ENCODE measurements at regions not wholly inside any gene's neighbourhood (a gene's known extent, or its start where the extent isn't known, plus 50 kb on each side); places are given as distances from the start of the nearest gene placed in this dataset.

DNA sequence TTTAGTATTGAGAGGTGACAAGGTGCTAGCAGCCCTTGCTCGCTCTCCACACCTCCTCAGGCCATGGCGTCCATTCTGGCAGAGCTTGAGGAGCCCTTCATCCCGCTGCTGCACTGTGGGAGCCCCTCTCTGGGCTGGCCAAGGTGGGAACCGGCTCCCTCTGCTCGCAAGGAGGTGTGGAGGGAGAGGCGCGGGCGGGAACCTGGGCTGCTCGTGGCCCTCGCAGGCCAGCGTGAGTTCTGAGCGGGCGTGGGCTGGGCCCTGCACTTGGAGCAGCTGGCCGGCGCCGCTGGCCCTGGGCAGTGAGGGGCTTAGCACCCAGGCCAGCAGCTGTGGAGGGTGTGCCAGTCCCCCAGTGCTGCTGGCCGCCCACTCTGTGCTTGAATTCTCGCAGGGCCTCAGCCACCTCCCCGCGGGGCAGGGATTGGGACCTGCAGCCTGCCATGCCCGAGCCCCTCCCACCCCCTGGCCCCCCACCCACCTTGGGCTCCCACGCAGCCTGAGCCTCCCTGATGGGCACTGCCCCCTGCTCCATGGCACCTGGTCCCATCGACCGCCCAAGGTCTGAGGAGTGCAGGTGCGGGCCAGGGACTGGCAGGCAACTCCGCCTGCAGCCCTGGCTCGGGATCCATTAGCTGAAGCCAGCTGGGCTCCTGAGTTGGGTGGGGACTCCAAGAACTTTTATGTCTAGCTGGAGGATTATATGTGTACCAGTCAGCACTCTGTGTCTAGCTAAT, 785.2 kb downstream of the DIPK2A start:
- ATAC-seq (no peak), DNase-seq (no peak)
- no peak overlapping the region for H3K27ac Mint-ChIP-seq
- no peaks in the 10 kb centered on the region for H3K27me3 Mint-ChIP-seq
- POLR2A ChIA-PET = no interaction called here
- no peaks in the 10 kb centered on the region for H3K4me1 Mint-ChIP-seq
- H3K4me3 Mint-ChIP-seq = no peak overlapping the region
- peaks cover 0 to 14% (median 0%) of the 10 kb centered on the region in 9 donors for H3K9me3 Mint-ChIP-seq
- H3K36me3 Mint-ChIP-seq = no peaks in the 10 kb centered on the region

DNA sequence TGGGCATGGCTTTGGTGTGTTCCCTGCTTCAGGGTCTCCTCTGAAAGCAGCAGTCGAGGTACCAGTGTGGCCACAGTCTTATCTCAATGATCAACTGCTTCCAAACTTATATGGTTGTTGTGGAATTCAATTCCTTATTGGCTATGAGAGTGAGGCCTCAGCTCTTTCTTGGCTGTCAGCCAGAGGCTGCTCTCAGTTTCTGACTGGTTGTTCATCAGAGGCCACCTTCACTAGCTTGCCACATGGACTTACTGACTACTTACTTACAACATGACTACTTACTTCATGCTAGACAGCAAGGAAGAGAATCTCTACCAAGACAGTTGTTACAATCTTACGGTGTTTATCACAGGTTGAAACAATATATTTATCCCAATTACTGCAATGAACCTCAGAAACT, 789.2 kb downstream of the DIPK2A start:
- no peak overlapping the region for H3K27ac Mint-ChIP-seq
- DNase-seq (no peak), ATAC-seq (no peak)
- no peaks in the 10 kb centered on the region for H3K4me1 Mint-ChIP-seq
- POLR2A ChIA-PET = no interaction called here
- peaks cover 0 to 3% (median 0%) of the 10 kb centered on the region in 9 donors for H3K9me3 Mint-ChIP-seq
- no peaks in the 10 kb centered on the region for H3K36me3 Mint-ChIP-seq
- H3K27me3 Mint-ChIP-seq = peaks cover 0 to 2% (median 0%) of the 10 kb centered on the region in 5 donors
- no peak overlapping the region for H3K4me3 Mint-ChIP-seq

DNA sequence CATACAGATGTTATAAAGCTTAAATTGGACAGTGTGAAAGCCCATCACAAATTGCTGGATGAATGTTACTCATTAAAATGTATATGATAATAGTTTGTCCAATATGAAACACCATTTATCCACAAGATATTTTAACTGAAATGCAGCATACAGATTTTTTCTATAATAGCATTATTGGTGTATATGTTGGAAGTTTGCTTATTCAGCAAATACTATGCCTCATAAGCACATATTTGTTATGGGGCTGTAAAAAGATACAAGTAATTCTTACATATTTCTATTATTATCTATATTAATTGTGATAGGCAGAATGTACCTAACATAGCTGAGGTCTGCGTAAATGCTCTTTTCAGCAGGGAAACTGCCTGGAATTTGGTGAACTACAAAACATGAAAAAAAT, 790.5 kb downstream of the DIPK2A start:
- DNase-seq (no peak), ATAC-seq (no peak)
- Mint-ChIP-seq H3K9me3 (peaks cover 0 to 3% (median 0%) of the 10 kb centered on the region in 9 donors), H3K4me1 (no peaks in the 10 kb centered on the region), H3K27me3 (peaks cover 0 to 2% (median 0%) of the 10 kb centered on the region in 5 donors), H3K27ac (no peak overlapping the region), H3K4me3 (no peak overlapping the region), H3K36me3 (no peaks in the 10 kb centered on the region)
- POLR2A ChIA-PET = no interaction called here

DNA sequence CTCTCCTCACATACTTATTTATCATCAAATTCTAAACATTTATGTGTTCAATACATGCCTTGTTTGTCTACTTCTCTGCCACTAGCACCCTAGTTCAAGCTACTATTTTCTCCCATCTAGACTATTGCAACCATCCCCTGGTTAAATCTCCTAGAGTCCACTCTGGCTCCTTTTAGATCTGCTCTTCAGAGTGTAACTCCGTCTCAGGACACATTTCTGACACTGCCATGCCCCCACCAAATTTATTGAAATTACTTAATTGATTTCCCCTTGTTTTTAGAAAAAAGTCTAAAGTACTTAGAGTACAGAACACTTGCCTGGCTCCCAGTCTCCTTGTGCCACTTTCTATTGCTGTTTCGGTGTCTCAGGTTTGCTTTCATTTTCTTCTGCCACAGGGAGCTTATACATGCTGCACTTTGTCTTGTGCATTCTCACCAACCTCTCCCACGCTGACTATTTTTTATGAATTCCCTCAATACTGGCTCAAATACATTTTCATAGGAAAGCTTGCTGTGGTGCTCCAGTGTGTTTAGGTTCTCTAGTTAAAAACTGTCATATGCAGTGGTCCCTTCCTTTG, 792.3 kb downstream of the DIPK2A start:
- H3K27ac Mint-ChIP-seq = no peak overlapping the region
- ATAC-seq = no peak
- no peaks in the 10 kb centered on the region for H3K36me3 Mint-ChIP-seq
- H3K9me3 Mint-ChIP-seq = peaks cover 0 to 2% (median 0%) of the 10 kb centered on the region in 9 donors
- H3K27me3 Mint-ChIP-seq = peaks cover 0 to 2% (median 0%) of the 10 kb centered on the region in 5 donors
- no peak overlapping the region for H3K4me3 Mint-ChIP-seq
- POLR2A ChIA-PET = no interaction called here
- no peak for DNase-seq
- no peaks in the 10 kb centered on the region for H3K4me1 Mint-ChIP-seq

DNA sequence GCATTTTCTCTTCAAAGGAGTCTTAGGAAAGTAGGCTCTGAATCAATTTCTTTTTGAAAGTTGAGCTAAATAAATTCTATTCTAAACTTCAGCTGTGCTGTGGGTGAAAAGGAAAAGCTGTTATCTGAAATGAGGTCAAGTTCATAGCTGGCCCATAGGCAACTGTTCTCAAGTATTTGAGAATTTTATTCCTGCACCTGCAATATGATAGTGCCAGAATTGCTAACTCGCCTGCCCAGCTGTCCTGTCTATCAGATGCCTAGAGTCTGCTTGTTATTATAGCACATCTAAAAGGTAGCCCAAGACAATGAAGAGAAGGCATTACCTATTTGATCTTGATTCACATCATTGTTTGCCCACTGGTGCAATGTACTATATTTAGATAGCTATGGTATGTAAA, 798.7 kb downstream of the DIPK2A start:
- DNase-seq = no peak
- H3K9me3 Mint-ChIP-seq = no peaks in the 10 kb centered on the region
- no peak overlapping the region for H3K4me3 Mint-ChIP-seq
- no peaks in the 10 kb centered on the region for H3K4me1 Mint-ChIP-seq
- POLR2A ChIA-PET = no interaction called here
- ATAC-seq = no peak
- no peaks in the 10 kb centered on the region for H3K27me3 Mint-ChIP-seq
- H3K27ac Mint-ChIP-seq = no peak overlapping the region
- no peaks in the 10 kb centered on the region for H3K36me3 Mint-ChIP-seq

DNA sequence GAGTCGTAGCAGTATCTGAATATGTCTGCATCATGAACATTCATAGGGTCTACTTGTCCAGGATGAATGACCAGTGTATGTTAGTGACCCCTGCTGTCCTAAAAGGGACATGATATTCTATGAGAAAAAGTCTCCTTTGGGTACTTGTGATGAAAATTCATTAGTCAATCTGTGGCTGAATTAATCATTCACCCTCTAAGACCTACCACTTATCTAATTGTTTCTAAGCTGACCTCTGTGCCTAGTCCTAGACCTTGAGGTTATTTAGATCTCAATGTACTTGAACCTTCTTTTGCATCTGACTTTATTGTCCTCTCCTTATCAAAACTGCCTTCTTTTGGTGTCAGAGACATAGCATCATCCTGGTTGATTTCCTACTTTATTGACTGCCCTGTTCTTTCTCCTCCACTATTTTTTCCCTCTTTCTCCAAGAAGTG, 799.3 kb downstream of the DIPK2A start:
- no peaks in the 10 kb centered on the region for H3K27me3 Mint-ChIP-seq
- ATAC-seq (no peak), DNase-seq (no peak)
- H3K4me1 Mint-ChIP-seq = no peaks in the 10 kb centered on the region
- no peak overlapping the region for H3K27ac Mint-ChIP-seq
- POLR2A ChIA-PET = no interaction called here
- H3K9me3 Mint-ChIP-seq = no peaks in the 10 kb centered on the region
- no peak overlapping the region for H3K4me3 Mint-ChIP-seq
- no peaks in the 10 kb centered on the region for H3K36me3 Mint-ChIP-seq

DNA sequence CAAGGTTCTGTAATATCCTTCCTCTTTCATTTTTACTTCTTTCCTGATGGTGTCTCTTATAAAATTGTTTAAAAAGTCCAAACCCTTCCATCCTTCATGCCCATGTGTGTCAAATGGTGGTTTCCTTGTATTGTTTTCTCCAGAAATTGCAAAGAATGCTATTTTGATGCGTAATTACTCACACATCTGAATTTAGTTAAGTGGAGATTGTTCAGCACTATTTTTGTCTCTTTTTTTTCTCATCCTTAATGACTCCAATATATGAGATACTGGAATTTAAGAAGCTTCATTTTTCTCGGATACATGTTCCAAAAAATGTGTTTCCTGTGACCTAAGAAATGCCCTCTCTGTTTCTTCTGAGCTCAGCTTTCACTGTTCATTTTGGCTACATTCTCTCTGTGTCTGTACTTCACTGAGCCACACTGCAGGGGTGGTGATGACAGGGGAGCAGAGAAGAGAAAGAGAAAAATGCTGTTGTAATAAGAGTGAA, 799.8 kb downstream of the DIPK2A start:
- Mint-ChIP-seq H3K27me3 (no peaks in the 10 kb centered on the region), H3K27ac (no peak overlapping the region), H3K36me3 (no peaks in the 10 kb centered on the region), H3K4me3 (no peak overlapping the region), H3K9me3 (no peaks in the 10 kb centered on the region), H3K4me1 (no peaks in the 10 kb centered on the region)
- no peak for DNase-seq
- no peak for ATAC-seq
- POLR2A ChIA-PET = no interaction called here

DNA sequence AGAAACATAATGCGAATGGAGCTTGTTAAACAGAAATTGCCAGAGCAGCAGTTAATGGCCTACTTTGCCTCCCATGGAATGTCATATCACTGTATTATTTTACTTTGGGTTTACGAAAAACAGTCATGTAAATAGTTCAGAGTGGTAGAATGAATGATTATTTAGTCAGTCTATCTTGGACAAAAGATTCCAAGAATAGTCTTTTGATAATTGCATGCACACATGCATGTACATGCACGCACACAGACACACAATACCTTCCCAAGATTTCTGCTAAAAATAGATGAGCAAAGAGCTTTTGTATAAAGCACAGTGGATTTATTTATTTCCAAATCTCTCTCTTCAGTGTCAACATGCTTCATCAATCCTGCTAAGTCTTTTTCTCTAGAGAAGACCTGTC, 800.7 kb downstream of the DIPK2A start:
- ATAC-seq (no peak), DNase-seq (no peak)
- Mint-ChIP-seq H3K27ac (no peak overlapping the region), H3K36me3 (no peaks in the 10 kb centered on the region), H3K4me1 (no peaks in the 10 kb centered on the region), H3K27me3 (no peaks in the 10 kb centered on the region), H3K4me3 (no peak overlapping the region), H3K9me3 (peaks cover 0 to 2% (median 0%) of the 10 kb centered on the region in 9 donors)
- POLR2A ChIA-PET = no interaction called here

DNA sequence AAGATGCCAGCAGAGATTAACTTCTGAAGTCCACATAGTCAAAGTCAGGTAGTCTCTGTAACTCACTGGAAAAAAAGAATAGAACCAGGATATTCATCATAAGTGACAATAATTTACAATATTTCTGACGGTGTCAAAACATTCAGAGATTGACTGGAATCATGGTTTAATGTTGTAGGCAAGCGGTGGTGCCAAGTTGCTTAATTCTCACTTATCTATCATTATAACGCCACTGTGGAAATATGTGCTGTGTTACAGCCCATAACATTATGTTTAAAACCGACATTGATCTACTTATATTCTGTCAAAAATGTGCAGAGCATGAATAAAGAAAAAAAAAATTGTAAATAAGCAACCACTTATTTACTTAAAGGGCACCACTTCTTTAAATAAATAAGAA, 801.7 kb downstream of the DIPK2A start:
- no peaks in the 10 kb centered on the region for H3K27me3 Mint-ChIP-seq
- H3K4me1 Mint-ChIP-seq = no peaks in the 10 kb centered on the region
- no peaks in the 10 kb centered on the region for H3K36me3 Mint-ChIP-seq
- ATAC-seq (no peak), DNase-seq (no peak)
- H3K9me3 Mint-ChIP-seq = peaks cover 0 to 2% (median 0%) of the 10 kb centered on the region in 9 donors
- POLR2A ChIA-PET = no interaction called here
- no peak overlapping the region for H3K27ac Mint-ChIP-seq
- H3K4me3 Mint-ChIP-seq = no peak overlapping the region

DNA sequence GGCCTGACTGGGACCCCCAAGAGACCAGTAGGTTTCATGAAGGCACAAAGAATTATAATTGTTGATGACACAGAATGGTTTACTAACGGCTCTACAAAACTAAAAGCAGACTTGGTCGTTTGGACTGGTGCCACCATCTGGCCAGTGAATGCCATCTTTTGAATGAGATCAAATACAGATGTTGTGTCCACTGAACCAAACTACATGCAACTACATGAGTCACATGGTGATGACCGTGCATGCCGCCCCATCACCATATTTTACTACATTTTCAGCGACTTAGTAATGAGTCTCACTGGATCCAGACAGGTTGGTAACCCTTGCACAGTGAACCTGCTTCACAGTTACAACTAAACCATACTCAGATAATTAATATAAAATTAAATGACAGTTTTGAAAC, 803.3 kb downstream of the DIPK2A start:
- no peak overlapping the region for H3K4me3 Mint-ChIP-seq
- DNase-seq (no peak), ATAC-seq (no peak)
- no peaks in the 10 kb centered on the region for H3K36me3 Mint-ChIP-seq
- POLR2A ChIA-PET = no interaction called here
- no peak overlapping the region for H3K27ac Mint-ChIP-seq
- H3K4me1 Mint-ChIP-seq = no peaks in the 10 kb centered on the region
- H3K9me3 Mint-ChIP-seq = peaks cover 0 to 2% (median 0%) of the 10 kb centered on the region in 9 donors
- H3K27me3 Mint-ChIP-seq = no peaks in the 10 kb centered on the region

DNA sequence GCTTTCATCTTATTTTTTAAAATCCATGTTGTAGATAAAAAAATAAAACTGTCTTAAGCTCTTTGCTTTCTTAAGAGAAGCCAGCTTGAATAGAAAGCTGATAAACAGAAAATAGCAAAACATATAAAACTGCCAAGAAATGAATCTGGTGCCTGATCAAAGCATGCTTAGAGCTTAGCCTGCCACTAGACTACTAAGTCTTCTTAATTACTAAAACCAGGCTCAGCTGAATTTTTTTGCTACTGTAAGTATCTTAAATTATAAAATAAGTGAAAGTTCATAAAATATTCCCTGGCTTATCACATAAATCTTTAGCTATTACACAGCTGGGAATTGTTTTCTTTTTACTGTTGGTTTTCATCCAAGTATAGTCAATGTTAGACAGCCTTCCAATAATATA, 803.9 kb downstream of the DIPK2A start:
- Mint-ChIP-seq H3K4me1 (no peaks in the 10 kb centered on the region), H3K36me3 (no peaks in the 10 kb centered on the region), H3K9me3 (peaks cover 0 to 3% (median 0%) of the 10 kb centered on the region in 9 donors), H3K27me3 (no peaks in the 10 kb centered on the region), H3K27ac (no peak overlapping the region), H3K4me3 (no peak overlapping the region)
- ATAC-seq (no peak), DNase-seq (no peak)
- POLR2A ChIA-PET = no interaction called here

DNA sequence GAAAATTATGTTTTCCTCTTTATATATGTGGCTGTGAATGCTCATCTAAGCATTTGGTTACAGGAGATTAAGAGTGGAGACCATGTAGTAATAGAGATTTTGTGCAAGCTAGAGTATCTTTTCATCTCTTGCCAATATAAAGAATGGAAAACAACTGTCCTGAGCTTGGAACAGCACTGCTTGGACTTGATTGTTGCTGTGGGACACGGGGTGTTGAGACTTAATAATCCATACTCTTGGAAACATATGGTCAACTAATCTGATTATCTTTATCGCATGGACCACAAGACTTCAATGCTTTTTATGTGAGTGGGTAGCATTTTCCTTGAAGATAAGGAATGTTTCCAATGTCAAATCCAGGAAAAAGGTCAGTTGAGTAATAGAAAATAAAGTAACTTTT, 806.3 kb downstream of the DIPK2A start:
- POLR2A ChIA-PET = no interaction called here
- no peak overlapping the region for H3K27ac Mint-ChIP-seq
- H3K27me3 Mint-ChIP-seq = no peaks in the 10 kb centered on the region
- no peak for ATAC-seq
- peaks cover 0 to 3% (median 0%) of the 10 kb centered on the region in 9 donors for H3K9me3 Mint-ChIP-seq
- DNase-seq = no peak
- H3K4me3 Mint-ChIP-seq = no peak overlapping the region
- H3K36me3 Mint-ChIP-seq = no peaks in the 10 kb centered on the region
- H3K4me1 Mint-ChIP-seq = no peaks in the 10 kb centered on the region

DNA sequence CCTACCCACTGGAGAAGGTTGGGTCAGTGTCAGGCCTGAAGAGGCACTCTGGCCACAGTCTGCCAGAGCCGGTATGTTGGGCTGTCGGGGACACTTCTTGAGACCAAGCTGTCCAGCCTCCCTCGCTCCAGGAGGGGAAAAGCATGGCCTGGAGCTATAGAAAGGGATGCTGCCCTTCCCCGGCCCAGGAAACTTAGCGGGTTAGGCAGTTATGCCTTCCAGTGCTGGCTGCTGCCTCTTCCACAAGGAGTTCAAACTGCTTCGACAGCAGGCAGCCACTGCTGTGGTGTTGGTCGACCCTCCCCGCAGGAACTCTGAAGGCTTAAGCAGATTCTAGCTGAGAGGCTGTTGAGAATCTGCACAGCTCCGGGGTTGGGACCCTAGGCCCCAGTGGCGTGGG, 819.4 kb downstream of the DIPK2A start:
- no peak for ATAC-seq

DNA sequence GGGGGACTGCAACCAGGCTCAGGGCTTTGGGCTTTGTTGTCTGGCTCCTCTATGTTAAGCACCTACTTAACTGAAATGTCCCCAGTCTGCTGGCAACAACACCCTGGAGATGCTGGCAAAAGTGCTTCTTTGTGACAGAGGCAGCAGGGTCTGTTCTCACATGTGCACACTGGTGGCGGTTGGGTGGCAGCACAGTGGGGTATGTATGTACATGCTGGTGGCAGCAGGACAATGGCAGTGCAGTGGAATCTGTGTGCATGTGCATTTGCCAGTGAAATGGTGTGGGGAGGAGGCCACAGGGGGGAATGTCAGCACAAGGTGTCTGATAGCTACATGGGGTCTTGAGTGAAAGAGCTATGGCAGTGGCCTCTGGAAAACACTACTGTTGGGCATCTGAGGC, 830.3 kb downstream of the DIPK2A start:
- POLR2A ChIA-PET = no interaction called here
- no peak for ATAC-seq
- no peaks in the 10 kb centered on the region for H3K36me3 Mint-ChIP-seq

More for the DNA sequence above, 819.4 kb downstream of the DIPK2A start:
- DNase-seq = no peak
- Mint-ChIP-seq H3K4me3 (no peak overlapping the region), H3K36me3 (no peaks in the 10 kb centered on the region), H3K27ac (no peak overlapping the region), H3K9me3 (peaks cover 0 to 6% (median 4%) of the 10 kb centered on the region in 9 donors), H3K27me3 (no peaks in the 10 kb centered on the region), H3K4me1 (no peaks in the 10 kb centered on the region)
- POLR2A ChIA-PET = no interaction called here

More for the DNA sequence above, 830.3 kb downstream of the DIPK2A start:
- no peak overlapping the region for H3K4me3 Mint-ChIP-seq
- no peaks in the 10 kb centered on the region for H3K4me1 Mint-ChIP-seq
- DNase-seq = no peak
- H3K27me3 Mint-ChIP-seq = no peaks in the 10 kb centered on the region
- no peak overlapping the region for H3K27ac Mint-ChIP-seq
- peaks cover 0 to 23% (median 3%) of the 10 kb centered on the region in 9 donors for H3K9me3 Mint-ChIP-seq

Measured in naive thymus-derived CD8-positive, alpha-beta T cell (primary cell).